ENCODE measurements at regions not wholly inside any gene's neighbourhood (a gene's known extent, or its start where the extent isn't known, plus 50 kb on each side); places are given as distances from the start of the nearest gene placed in this dataset.

GRCh38 chr5:114744406-114744805 lies 382.5 kb downstream of the KCNN2 start:
- no peaks in the 10 kb centered on the region for H3F3A ChIP-seq (ENCODE audit: insufficient read depth)
- H3K27me3 ChIP-seq (ENCODE audit: low read length), result no peaks in the 10 kb centered on the region
- no peaks in the 10 kb centered on the region for H3K9me3 ChIP-seq (ENCODE audit: insufficient read depth, low read length)
- no peak overlapping the region for H3K9ac ChIP-seq (ENCODE audit: low read length)
- TF ChIP-seq CTCF (IDR thresholded peaks at IDR 0.05; ENCODE audit: insufficient read depth, low read length, poor library complexity, severe bottlenecking) (no peak), EZH2phosphoT487 (conservative IDR thresholded peaks at IDR 0.05; ENCODE audit: low read length) (no peak)
- H3K79me2 ChIP-seq (ENCODE audit: insufficient read depth, low read length), result no peaks in the 10 kb centered on the region
- no peak overlapping the region for H3K27ac ChIP-seq (ENCODE audit: low read depth, low read length)
- no peaks in the 10 kb centered on the region for H3K9me2 ChIP-seq (replicated peaks; ENCODE audit: insufficient read depth, low read length)
- H2AFZ ChIP-seq (ENCODE audit: low read depth, low read length, severe bottlenecking), result no peak overlapping the region
- no peaks in the 10 kb centered on the region for H3K36me3 ChIP-seq (ENCODE audit: low read length)
- H3K4me3 ChIP-seq (ENCODE audit: insufficient read depth, low read length, poor library complexity, severe bottlenecking), result no peak overlapping the region
- no peak overlapping the region for H3K4me2 ChIP-seq (ENCODE audit: low read depth, low read length, poor library complexity, severe bottlenecking)
- no peaks in the 10 kb centered on the region for H4K20me1 ChIP-seq (ENCODE audit: low read depth, low read length)

- H3K27ac ChIP-seq (ENCODE audit: low read depth, low read length), result no peak overlapping the region
- no peaks in the 10 kb centered on the region for H3K9me3 ChIP-seq (ENCODE audit: insufficient read depth, low read length)
- H3K9ac ChIP-seq (ENCODE audit: low read length), result no peak overlapping the region
- no peak for TF ChIP-seq EZH2phosphoT487 (conservative IDR thresholded peaks at IDR 0.05; ENCODE audit: low read length)
- no peak overlapping the region for H3K4me3 ChIP-seq (ENCODE audit: insufficient read depth, low read length, poor library complexity, severe bottlenecking)
- no peak overlapping the region for H3K4me2 ChIP-seq (ENCODE audit: low read depth, low read length, poor library complexity, severe bottlenecking)
- no peaks in the 10 kb centered on the region for H3F3A ChIP-seq (ENCODE audit: insufficient read depth)
- H3K79me2 ChIP-seq (ENCODE audit: insufficient read depth, low read length), result no peaks in the 10 kb centered on the region
- H3K36me3 ChIP-seq (ENCODE audit: low read length), result no peaks in the 10 kb centered on the region
- H3K27me3 ChIP-seq (ENCODE audit: low read length), result no peaks in the 10 kb centered on the region
- no peaks in the 10 kb centered on the region for H4K20me1 ChIP-seq (ENCODE audit: low read depth, low read length)
- no peaks in the 10 kb centered on the region for H3K9me2 ChIP-seq (replicated peaks; ENCODE audit: insufficient read depth, low read length)
- H2AFZ ChIP-seq (ENCODE audit: low read depth, low read length, severe bottlenecking), result no peak overlapping the region
These were observed 372.4 kb downstream of the KCNN2 start for GRCh38 chr5:114734238-114734637.

- no peaks in the 10 kb centered on the region for H3K36me3 ChIP-seq (ENCODE audit: low read length)
- no peak overlapping the region for H3K9ac ChIP-seq (ENCODE audit: low read length)
- no peaks in the 10 kb centered on the region for H3K79me2 ChIP-seq (ENCODE audit: insufficient read depth, low read length)
- H3K4me2 ChIP-seq (ENCODE audit: low read depth, low read length, poor library complexity, severe bottlenecking), result no peak overlapping the region
- TF ChIP-seq CTCF (IDR thresholded peaks at IDR 0.05; ENCODE audit: insufficient read depth, low read length, poor library complexity, severe bottlenecking) (no peak), EZH2phosphoT487 (conservative IDR thresholded peaks at IDR 0.05; ENCODE audit: low read length) (no peak)
- no peaks in the 10 kb centered on the region for H3F3A ChIP-seq (ENCODE audit: insufficient read depth)
- no peak overlapping the region for H3K27ac ChIP-seq (ENCODE audit: low read depth, low read length)
- H3K27me3 ChIP-seq (ENCODE audit: low read length), result no peaks in the 10 kb centered on the region
- no peaks in the 10 kb centered on the region for H3K9me2 ChIP-seq (replicated peaks; ENCODE audit: insufficient read depth, low read length)
- no peaks in the 10 kb centered on the region for H3K9me3 ChIP-seq (ENCODE audit: insufficient read depth, low read length)
- no peaks in the 10 kb centered on the region for H4K20me1 ChIP-seq (ENCODE audit: low read depth, low read length)
- no peak overlapping the region for H2AFZ ChIP-seq (ENCODE audit: low read depth, low read length, severe bottlenecking)
- no peak overlapping the region for H3K4me3 ChIP-seq (ENCODE audit: insufficient read depth, low read length, poor library complexity, severe bottlenecking)
These were observed 368.1 kb downstream of the KCNN2 start for GRCh38 chr5:114729986-114730385.

GRCh38 chr5:114727358-114727757 lies 365.5 kb downstream of the KCNN2 start:
- TF ChIP-seq EZH2phosphoT487 (conservative IDR thresholded peaks at IDR 0.05; ENCODE audit: low read length) (no peak), CTCF (IDR thresholded peaks at IDR 0.05; ENCODE audit: insufficient read depth, low read length, poor library complexity, severe bottlenecking) (no peak)

More at GRCh38 chr5:114727358-114727757, 365.5 kb downstream of the KCNN2 start:
- no peaks in the 10 kb centered on the region for H3K36me3 ChIP-seq (ENCODE audit: low read length)
- H3K9me3 ChIP-seq (ENCODE audit: insufficient read depth, low read length), result no peaks in the 10 kb centered on the region
- H3K79me2 ChIP-seq (ENCODE audit: insufficient read depth, low read length), result no peaks in the 10 kb centered on the region
- no peak overlapping the region for H3K4me3 ChIP-seq (ENCODE audit: insufficient read depth, low read length, poor library complexity, severe bottlenecking)
- no peak overlapping the region for H3K4me2 ChIP-seq (ENCODE audit: low read depth, low read length, poor library complexity, severe bottlenecking)
- no peaks in the 10 kb centered on the region for H3F3A ChIP-seq (ENCODE audit: insufficient read depth)
- H3K9ac ChIP-seq (ENCODE audit: low read length), result no peak overlapping the region
- no peaks in the 10 kb centered on the region for H3K27me3 ChIP-seq (ENCODE audit: low read length)
- no peak overlapping the region for H2AFZ ChIP-seq (ENCODE audit: low read depth, low read length, severe bottlenecking)
- H3K9me2 ChIP-seq (replicated peaks; ENCODE audit: insufficient read depth, low read length), result no peaks in the 10 kb centered on the region
- H4K20me1 ChIP-seq (ENCODE audit: low read depth, low read length), result no peaks in the 10 kb centered on the region
- no peak overlapping the region for H3K27ac ChIP-seq (ENCODE audit: low read depth, low read length)

Measured in SU-DHL-6 (cell line).